ENCODE measurements at regions not wholly inside any gene's neighbourhood (a gene's known extent, or its start where the extent isn't known, plus 50 kb on each side); places are given as distances from the start of the nearest gene placed in this dataset.
A peak's percentile ranks its signal among the peaks of the same experiment; 100 is the strongest.

GRCh38 chr6:74091794-74092157 lies 395.8 kb downstream of the CD109 start (continued):
- TF ChIP-seq, protein P1, sequence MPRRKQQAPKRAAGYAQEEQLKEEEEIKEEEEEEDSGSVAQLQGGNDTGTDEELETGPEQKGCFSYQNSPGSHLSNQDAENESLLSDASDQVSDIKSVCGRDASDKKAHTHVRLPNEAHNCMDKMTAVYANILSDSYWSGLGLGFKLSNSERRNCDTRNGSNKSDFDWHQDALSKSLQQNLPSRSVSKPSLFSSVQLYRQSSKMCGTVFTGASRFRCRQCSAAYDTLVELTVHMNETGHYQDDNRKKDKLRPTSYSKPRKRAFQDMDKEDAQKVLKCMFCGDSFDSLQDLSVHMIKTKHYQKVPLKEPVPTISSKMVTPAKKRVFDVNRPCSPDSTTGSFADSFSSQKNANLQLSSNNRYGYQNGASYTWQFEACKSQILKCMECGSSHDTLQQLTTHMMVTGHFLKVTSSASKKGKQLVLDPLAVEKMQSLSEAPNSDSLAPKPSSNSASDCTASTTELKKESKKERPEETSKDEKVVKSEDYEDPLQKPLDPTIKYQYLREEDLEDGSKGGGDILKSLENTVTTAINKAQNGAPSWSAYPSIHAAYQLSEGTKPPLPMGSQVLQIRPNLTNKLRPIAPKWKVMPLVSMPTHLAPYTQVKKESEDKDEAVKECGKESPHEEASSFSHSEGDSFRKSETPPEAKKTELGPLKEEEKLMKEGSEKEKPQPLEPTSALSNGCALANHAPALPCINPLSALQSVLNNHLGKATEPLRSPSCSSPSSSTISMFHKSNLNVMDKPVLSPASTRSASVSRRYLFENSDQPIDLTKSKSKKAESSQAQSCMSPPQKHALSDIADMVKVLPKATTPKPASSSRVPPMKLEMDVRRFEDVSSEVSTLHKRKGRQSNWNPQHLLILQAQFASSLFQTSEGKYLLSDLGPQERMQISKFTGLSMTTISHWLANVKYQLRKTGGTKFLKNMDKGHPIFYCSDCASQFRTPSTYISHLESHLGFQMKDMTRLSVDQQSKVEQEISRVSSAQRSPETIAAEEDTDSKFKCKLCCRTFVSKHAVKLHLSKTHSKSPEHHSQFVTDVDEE (CRISPR knock-in tag; IDR thresholded peaks at IDR 0.05), result no peak
- no peak for TF ChIP-seq ZC3H10 (CRISPR knock-in tag; IDR thresholded peaks at IDR 0.05)

- peak; percentile 77 for ATAC-seq
- TF ChIP-seq CREB5 (CRISPR knock-in tag; IDR thresholded peaks at IDR 0.05; ENCODE audit: low read depth), result no peak
- no peak for TF ChIP-seq POU6F1 (CRISPR knock-in tag; IDR thresholded peaks at IDR 0.05; ENCODE audit: borderline replicate concordance, low read depth)
- TF ChIP-seq RARB (CRISPR knock-in tag; IDR thresholded peaks at IDR 0.05), result no peak
- no peak for TF ChIP-seq SNAI2 (CRISPR knock-in tag; IDR thresholded peaks at IDR 0.05)
- TF ChIP-seq, protein P1 (CRISPR knock-in tag; IDR thresholded peaks at IDR 0.05), result no peak
- no peak for TF ChIP-seq TCF4 (CRISPR knock-in tag; IDR thresholded peaks at IDR 0.05; ENCODE audit: borderline replicate concordance)
- TF ChIP-seq ZNF8 (CRISPR knock-in tag; IDR thresholded peaks at IDR 0.05), result no peak
- TF ChIP-seq, protein P2, sequence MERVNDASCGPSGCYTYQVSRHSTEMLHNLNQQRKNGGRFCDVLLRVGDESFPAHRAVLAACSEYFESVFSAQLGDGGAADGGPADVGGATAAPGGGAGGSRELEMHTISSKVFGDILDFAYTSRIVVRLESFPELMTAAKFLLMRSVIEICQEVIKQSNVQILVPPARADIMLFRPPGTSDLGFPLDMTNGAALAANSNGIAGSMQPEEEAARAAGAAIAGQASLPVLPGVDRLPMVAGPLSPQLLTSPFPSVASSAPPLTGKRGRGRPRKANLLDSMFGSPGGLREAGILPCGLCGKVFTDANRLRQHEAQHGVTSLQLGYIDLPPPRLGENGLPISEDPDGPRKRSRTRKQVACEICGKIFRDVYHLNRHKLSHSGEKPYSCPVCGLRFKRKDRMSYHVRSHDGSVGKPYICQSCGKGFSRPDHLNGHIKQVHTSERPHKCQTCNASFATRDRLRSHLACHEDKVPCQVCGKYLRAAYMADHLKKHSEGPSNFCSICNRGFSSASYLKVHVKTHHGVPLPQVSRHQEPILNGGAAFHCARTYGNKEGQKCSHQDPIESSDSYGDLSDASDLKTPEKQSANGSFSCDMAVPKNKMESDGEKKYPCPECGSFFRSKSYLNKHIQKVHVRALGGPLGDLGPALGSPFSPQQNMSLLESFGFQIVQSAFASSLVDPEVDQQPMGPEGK (CRISPR knock-in tag; IDR thresholded peaks at IDR 0.05; ENCODE audit: borderline replicate concordance), result no peak
- no peak for TF ChIP-seq ZC3H10 (CRISPR knock-in tag; IDR thresholded peaks at IDR 0.05)
- no peak for TF ChIP-seq ZFP30 (CRISPR knock-in tag; IDR thresholded peaks at IDR 0.05)
- no peak for TF ChIP-seq TOX (CRISPR knock-in tag; IDR thresholded peaks at IDR 0.05; ENCODE audit: borderline replicate concordance)
- TF ChIP-seq ISL1 (CRISPR knock-in tag; IDR thresholded peaks at IDR 0.05), result no peak
- no peak for TF ChIP-seq CSDC2 (CRISPR knock-in tag; IDR thresholded peaks at IDR 0.05)
- no peak for TF ChIP-seq ARNTL (CRISPR knock-in tag; IDR thresholded peaks at IDR 0.05; ENCODE audit: borderline replicate concordance, low read depth)
- TF ChIP-seq BACH2 (CRISPR knock-in tag; IDR thresholded peaks at IDR 0.05; ENCODE audit: borderline replicate concordance), result no peak
- no peak for TF ChIP-seq OSR1 (CRISPR knock-in tag; IDR thresholded peaks at IDR 0.05)
These were observed 395.3 kb downstream of the CD109 start for GRCh38 chr6:74091136-74091793.

GRCh38 chr6:74087899-74088298 lies 391.9 kb downstream of the CD109 start:
- ATAC-seq, result no peak
- TF ChIP-seq GLIS3 (CRISPR knock-in tag; IDR thresholded peaks at IDR 0.05), result no peak

DNA sequence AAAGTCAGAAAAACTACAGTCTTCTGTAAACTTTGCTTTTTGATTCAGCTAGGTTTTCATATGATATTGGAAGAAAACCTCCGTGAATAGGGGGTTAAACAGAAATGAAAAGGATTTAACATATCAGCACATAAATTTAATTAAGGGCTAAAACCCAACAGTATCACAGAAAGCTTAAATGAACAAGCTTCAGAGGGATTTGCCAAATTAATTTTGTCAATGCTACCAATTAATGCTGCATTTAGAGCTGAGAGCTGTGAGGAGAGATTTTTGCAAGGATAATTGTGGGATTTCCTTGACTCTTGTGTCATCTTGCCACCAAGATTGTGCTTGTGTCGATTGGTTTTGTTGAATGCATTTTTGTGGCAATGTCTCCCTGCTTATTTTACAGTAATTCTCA lies 379.9 kb downstream of the CD109 start:
- no peak for ATAC-seq
- TF ChIP-seq, protein P3, sequence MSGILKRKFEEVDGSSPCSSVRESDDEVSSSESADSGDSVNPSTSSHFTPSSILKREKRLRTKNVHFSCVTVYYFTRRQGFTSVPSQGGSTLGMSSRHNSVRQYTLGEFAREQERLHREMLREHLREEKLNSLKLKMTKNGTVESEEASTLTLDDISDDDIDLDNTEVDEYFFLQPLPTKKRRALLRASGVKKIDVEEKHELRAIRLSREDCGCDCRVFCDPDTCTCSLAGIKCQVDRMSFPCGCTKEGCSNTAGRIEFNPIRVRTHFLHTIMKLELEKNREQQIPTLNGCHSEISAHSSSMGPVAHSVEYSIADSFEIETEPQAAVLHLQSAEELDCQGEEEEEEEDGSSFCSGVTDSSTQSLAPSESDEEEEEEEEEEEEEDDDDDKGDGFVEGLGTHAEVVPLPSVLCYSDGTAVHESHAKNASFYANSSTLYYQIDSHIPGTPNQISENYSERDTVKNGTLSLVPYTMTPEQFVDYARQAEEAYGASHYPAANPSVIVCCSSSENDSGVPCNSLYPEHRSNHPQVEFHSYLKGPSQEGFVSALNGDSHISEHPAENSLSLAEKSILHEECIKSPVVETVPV (CRISPR knock-in tag; IDR thresholded peaks at IDR 0.05), result no peak
- TF ChIP-seq ZFP3 (CRISPR knock-in tag; IDR thresholded peaks at IDR 0.05) (no peak), ZC3H10 (CRISPR knock-in tag; IDR thresholded peaks at IDR 0.05) (no peak), CSDC2 (CRISPR knock-in tag; IDR thresholded peaks at IDR 0.05) (no peak), SNAI2 (CRISPR knock-in tag; IDR thresholded peaks at IDR 0.05) (no peak), ZFP30 (CRISPR knock-in tag; IDR thresholded peaks at IDR 0.05) (no peak), RARB (CRISPR knock-in tag; IDR thresholded peaks at IDR 0.05) (no peak), POU6F1 (CRISPR knock-in tag; IDR thresholded peaks at IDR 0.05; ENCODE audit: borderline replicate concordance, low read depth) (no peak), GLIS3 (CRISPR knock-in tag; IDR thresholded peaks at IDR 0.05) (no peak), ZNF70 (CRISPR knock-in tag; IDR thresholded peaks at IDR 0.05) (no peak), TCF4 (CRISPR knock-in tag; IDR thresholded peaks at IDR 0.05; ENCODE audit: borderline replicate concordance) (no peak), OSR1 (CRISPR knock-in tag; IDR thresholded peaks at IDR 0.05) (no peak), ESRRG (CRISPR knock-in tag; IDR thresholded peaks at IDR 0.05) (no peak)

Measured in SK-N-SH treated with all-trans-retinoic acid at 6 μM for 48 hours (cell line).